Smooth muscle cell of the brain vasculature (primary cell): ENCODE measurements at regions not wholly inside any gene's neighbourhood (a gene's known extent, or its start where the extent isn't known, plus 50 kb on each side); places are given as distances from the start of the nearest gene placed in this dataset.

Source experiments
- DNase-seq: peaks from one replicate; pipeline ENCODE4 v3.0.0-alpha.2; 2012; ENCODE audit warnings: low read depth, low spot score

DNA sequence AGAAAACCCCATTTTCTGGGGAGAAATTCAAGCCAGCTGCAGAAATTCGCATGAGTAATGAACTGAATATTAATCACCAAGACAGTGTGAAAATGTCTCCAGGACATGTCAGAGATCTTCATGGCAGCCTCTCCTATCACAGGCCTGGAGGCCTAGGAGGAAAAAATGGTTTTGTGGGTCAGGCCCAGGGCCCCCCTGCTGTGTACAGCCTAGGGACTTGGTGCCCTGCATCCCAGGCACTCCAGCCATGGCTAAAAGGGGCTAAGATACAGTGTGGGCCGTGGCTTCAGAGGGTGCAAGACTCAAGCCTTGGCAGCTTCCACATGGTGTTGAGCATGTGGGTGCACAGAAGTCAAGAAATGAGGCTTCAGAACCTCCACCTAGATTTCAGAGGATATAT lies 185.9 kb upstream of the GATB start:
- DNase-seq: no peak

GRCh38 chr4:151942971-151943370 lies 182.2 kb upstream of the GATB start:
- DNase-seq: no peak

DNA sequence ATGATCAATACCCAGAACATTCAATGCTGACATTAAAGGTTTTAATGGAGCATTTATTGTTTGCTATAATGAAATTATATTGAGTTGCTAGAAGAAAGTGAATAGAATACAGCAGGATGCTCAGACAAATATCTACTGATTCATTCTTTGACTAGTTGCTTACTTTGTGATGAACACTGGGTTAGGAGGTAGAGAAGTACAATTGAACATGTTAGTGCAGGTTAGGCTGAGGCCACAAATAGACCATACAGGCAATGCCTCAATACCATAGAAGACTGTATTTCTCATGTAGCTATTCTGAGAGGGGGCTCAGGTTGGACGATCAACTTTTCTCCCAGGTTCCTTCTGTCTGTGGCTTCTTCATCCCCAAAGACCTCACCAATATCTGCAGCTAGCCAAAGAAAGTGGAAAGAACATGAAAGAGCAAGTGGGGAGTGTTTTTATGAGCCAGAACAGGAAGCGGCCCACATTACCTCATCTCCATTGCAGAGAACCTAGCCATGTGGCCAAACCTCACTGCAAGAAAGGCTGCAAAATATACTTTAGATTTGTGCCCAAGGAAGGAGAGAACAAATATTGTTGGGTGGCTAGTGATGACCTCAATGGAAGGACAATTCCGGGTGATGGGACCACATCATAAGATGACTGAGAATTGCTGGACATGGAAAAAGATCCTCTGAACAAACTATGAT lies 180.3 kb upstream of the GATB start:
- DNase-seq: no peak

- no peak for DNase-seq
These were observed 179.5 kb upstream of the GATB start for GRCh38 chr4:151940291-151940690.

DNA sequence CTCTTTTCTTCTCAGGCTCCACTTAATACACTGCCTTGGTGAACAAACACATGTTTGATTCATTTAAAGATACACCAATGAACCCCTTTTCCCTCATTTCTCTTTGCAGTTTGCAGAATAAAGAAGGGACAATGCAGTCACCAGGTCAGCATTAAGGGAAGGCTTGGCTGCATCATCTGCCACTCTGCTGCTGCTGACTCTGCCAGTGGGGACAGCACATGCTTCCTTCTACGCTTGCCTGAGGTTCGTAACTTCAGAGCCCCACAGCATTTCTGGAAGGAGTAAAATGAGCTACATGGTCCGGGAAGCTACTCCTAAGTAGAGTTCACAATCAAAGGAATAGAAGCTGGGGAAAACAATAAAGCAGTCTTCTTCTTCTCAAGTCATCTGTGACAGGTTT lies 178.9 kb upstream of the GATB start:
- DNase-seq: no peak

- DNase-seq: no peak
These were observed 174.6 kb upstream of the GATB start for GRCh38 chr4:151935411-151935810.

- DNase-seq: no peak
These were observed 174.0 kb upstream of the GATB start for GRCh38 chr4:151934766-151935165.

DNA sequence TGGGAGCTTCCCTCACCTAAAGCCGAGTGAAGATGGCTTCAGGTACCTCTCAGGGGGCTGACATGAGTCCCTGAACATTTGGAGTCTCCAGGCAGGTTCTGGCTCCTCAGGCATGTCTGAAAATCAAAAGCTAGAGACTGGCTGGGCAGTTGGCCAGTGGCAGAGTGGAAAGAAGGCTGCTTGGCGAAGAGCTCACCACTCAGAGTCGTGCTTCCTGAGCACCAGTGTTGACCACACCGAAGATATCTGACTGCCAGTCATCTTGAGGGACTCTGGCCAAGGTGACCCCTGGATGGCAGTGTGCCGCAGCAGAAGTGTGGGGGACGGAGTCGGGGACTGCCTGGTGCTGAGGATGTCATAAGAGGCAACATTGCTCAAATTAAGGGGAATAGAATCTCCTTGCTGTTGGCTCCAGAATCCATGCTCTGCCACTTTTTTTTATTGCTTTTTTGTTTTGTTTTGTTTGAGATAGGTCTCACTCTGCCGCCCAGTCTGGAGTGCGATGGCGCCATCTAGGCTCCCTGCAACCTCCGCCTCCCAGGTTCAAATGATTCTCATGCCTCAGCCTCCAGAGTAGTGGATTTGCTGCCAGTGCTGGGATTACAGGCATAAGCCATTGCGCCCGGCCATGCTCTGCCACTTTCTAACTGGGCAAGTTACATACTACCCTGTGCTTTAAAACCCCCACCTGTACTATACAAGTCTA lies 172.5 kb upstream of the GATB start:
- DNase-seq: no peak

DNA sequence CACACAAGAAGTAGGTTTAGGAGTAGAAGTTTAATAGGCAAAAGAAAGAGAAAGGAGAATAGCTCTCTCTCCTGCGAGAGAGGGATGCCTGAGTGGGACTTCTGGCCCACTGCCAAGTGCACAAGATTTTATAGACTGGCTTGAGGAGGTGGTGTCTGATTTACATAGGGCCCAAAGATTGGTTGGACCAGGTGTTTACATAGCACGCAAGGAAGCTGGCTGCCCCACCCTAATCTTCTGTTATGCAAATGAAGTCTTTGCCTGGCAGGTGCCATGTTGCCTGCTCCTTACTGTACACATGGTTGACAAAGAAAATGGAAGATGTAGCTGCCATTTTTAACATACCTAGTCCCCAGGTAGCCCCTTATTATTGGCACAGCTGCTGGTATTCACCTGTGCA lies 170.8 kb upstream of the GATB start:
- DNase-seq: no peak

DNA sequence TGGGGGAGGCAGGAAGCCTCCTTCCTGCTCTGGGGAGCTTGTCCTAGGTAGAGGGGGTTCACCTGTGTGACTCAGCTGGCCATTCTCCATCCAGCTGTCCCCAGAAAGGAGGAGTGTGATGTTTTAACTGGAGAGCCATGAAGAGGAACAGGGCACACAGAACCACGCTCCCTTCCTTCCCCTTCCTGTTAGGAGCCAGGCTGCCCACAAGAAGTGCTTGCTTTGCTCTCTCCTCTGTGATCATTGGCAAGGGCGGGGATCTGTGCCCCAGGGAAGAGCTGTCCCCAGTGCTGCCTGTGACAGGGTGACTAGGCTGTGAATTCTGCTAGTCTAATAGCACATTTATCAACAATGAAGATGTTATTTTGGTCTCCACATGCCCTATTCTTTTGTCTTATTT lies 169.6 kb upstream of the GATB start:
- DNase-seq: no peak

- no peak for DNase-seq
These were observed 167.3 kb upstream of the GATB start for GRCh38 chr4:151928112-151928511.

- no peak for DNase-seq
These were observed 162.0 kb upstream of the GATB start for GRCh38 chr4:151922811-151923210.

DNA sequence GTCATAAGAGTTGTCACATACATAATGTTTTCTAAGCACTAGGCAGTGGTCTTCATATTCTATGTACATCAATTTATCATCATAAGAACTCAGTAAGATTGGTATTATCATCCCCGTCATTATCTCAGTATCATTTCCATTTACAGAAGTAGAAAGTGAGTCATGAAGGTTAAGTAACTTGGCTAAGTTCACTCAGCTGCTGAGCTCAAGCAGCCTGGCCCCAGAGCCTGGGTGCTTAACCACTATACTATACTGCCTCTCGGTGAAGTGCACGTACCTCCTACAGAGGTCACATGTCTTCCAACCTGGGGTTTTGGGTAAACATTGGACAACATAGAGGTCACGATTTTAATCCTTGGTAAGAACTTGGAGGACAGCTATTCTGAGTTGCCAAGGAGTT lies 161.5 kb upstream of the GATB start:
- DNase-seq: no peak

- no peak for DNase-seq
These were observed 161.0 kb upstream of the GATB start for GRCh38 chr4:151921811-151922210.

- DNase-seq: no peak
These were observed 160.6 kb upstream of the GATB start for GRCh38 chr4:151921386-151921785.

DNA sequence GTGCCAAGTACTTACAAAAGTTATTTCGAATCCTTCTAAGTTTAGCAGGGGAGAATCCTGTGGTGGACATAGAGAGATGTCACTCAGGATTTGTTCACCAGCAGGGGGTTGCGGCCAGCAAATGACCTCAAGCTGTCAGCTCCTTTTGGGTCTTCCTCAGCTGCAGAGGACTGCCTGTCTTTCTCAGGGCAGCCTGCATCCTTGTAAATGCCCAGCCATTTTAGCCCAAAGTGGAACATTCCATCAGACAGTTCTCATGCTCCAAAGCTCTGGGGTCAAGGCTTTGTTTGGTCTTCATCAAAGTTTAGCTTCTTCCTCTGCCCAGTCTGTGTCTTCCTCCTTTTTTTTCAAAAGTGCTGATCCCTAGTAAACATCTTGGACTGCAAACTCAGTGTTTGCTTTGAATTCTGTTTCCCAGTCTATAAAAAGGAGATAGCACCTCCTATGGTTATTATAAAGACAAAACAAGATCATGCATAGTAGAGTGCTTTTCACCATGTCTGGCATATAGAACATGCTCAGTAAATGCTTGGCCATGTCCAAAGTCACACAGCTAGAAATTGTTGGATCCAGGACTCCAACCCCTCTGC lies 156.4 kb upstream of the GATB start:
- DNase-seq: peak; percentile 32

- DNase-seq: no peak
These were observed 151.8 kb upstream of the GATB start for GRCh38 chr4:151912632-151913031.

DNA sequence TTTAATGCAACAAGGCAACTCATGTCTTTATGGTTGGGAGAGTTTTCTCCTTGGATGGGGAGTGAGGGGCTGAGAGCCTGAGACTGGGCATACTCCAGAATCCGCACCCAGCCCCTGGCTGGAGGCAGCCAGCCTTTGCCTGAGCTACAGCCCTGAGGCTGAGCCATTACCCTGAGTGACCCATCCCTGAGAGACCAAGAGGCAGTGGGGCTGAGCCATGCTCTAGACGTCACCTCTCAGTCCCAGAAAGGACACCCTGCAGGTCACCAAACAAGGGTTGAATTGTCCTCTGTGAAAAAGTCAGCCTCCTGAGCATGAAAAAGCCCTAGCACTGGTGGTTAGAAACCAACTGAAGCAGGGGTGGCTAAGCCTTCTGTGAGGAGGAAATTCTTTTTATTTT lies 151.2 kb upstream of the GATB start:
- no peak for DNase-seq

DNA sequence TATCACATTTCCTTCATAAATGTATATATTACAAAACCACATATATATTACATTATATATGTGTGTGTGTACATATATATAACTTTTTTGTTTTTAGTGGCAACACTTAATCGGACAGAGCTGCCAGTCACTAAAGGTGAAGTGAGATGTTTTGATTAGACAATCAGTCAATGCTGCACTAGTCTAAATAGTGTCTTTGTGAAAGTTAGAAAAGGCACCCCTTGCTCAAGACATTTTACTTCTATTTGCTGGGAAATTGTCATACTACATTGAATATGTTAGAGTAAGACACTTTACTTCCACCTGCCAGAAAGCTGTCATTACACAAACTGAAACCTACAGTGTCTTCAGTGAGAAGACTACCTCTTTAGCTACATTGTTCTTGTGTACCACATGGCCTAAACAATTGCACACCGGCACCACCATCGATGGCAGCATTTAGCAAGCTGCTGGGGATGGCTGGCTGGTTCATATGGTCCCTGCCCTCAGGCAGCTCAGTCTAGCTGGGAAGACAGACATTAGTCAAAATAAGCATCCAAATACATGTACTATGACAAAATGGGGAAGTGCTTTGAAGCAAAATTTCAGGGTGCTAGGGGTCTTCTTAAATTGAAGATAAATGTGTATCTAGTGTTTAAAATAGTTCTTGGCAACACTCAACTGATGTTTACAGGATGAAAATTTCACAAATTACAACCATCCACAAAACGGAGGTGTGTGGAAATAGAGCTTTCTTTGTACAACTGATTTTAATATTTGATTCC lies 148.1 kb upstream of the GATB start:
- no peak for DNase-seq

DNA sequence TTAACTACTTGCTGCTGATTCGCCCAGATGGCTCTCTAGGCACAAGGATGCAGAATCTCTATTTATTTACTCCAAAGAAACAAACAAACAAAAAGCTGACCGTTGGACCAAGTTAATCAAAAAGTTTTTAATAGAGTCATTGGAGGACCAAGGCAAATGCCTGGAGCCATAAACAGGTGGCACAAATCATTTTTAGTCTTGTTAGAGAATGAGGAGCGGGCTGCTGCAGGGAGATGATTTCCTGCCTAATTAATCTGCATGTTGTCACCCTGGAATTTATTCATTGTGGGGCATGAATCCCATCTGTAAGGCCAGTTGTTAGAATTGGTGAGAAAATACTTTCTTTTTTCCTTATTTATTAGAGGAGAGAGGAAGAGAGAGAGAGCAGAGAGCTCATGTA lies 147.4 kb upstream of the GATB start:
- no peak for DNase-seq

DNA sequence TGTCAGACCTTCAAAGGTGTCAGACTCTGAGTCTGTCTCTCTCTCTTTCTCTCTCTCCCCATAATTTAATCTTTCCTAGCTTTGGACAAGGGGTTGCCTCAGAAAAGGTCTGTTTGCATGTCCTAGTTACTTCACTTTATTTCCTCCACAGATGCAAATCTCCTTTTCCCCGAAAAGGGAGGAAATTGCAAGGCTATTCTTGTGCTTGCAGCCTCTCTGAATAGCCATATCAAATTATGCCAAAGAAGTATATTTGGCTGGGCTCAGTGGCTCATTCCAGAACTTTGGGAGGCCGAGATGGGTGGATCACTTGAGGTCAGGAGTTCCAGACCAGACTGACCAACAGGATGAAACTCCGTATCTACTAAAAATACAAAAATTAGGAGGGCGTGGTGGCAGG lies 145.6 kb upstream of the GATB start:
- no peak for DNase-seq

DNA sequence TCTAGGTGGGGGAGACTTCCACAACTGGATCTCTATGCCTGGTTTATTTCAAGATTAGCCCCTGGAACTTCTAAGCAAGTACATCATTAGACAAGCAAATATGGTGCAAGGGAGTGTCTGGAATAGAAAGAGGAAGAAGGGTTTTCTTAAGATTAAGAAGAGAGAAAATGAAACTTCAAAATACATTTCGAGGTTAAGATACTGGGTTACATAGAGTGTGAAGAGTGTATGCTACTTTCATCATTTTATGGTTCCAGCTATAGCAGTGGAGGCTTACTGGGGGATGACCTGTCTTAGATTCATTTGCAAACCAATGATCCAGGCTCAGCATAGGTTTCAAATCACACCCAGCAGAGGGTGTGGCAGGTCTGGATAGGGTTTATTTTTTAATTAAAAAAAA lies 144.4 kb upstream of the GATB start:
- DNase-seq: no peak

DNA sequence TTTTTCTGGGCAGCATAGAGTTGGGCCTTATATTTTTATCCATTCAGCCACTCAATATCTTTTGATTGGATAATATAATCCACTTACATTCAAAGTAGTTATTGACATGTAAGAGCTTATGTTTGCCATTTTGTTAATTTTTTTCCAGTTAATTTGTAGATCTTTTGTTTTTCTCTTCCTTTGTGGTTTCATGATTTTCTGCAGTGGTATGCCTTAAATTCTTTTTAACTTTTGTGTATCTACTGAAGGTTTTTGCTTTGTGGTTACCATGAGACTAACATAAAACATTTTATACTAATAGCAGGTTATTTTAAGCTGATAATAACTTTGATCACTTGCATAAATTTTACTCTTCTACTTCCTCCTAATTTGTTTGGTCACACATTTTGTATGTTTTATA lies 140.8 kb upstream of the GATB start:
- no peak for DNase-seq
